OCI-LY7 (cell line): ENCODE measurements at regions not wholly inside any gene's neighbourhood (a gene's known extent, or its start where the extent isn't known, plus 50 kb on each side); places are given as distances from the start of the nearest gene placed in this dataset.

Experiments
- BruUV-seq: library from RNA; stranded (reverse); fragments of 400-500 nt; replicated peaks from 2 replicates; lab custom pipeline; 2021; lab: Mats Ljungman, UMichigan
- CTCF ChIA-PET: fragments of 300-600 bp; sonication (Branson Sonifier 250); formaldehyde crosslinking; loops from one replicate; lab custom pipeline; 2022; ENCODE audit warnings: antibody characterized with exemption; ENCODE audit not compliant: unreplicated experiment; lab: Charles Lee
- POLR2A ChIA-PET: fragments of 300-600 bp; sonication (Branson Sonifier 250); formaldehyde crosslinking; loops from one replicate; lab custom pipeline; 2022; ENCODE audit warnings: antibody characterized with exemption; lab: Charles Lee
- DNase-seq: peaks from one replicate; pipeline ENCODE4 v3.0.0-alpha.2; 2015; ENCODE audit warnings: low spot score
- H2AFZ ChIP-seq: fragments of 200-600 bp; sonication (generic), shearing (Covaris generic); 2 replicates; pipeline ENCODE4 v1.6.1; 2014; ENCODE audit warnings: mild to moderate bottlenecking, antibody characterized with exemption, low read length, moderate library complexity
- H3K27ac ChIP-seq: fragments of 200-600 bp; sonication (generic); 2 replicates; pipeline ENCODE4 v1.5.1; 2014; ENCODE audit warnings: mixed run types, low read depth, mild to moderate bottlenecking, moderate library complexity, low read length, inconsistent platforms; ENCODE audit not compliant: poor library complexity, severe bottlenecking
- H3K36me3 ChIP-seq: fragments of 200-600 bp; sonication (generic); 2 replicates; pipeline ENCODE4 v1.6.1; 2014; ENCODE audit warnings: mild to moderate bottlenecking, antibody characterized with exemption, low read length, moderate library complexity, mixed read lengths; ENCODE audit not compliant: insufficient read depth
- H3K4me1 ChIP-seq: fragments of 200-600 bp; sonication (generic); 2 replicates; pipeline ENCODE4 v1.5.1; 2014; ENCODE audit warnings: mild to moderate bottlenecking, low read length; ENCODE audit not compliant: insufficient read depth, poor library complexity, severe bottlenecking
- H3K4me2 ChIP-seq: fragments of 200-600 bp; sonication (generic); 2 replicates; pipeline ENCODE4 v1.6.1; 2014; ENCODE audit warnings: mild to moderate bottlenecking, low read length
- H3K4me3 ChIP-seq: fragments of 200-600 bp; sonication (generic); 2 replicates; pipeline ENCODE4 v1.5.1; 2014; ENCODE audit warnings: mild to moderate bottlenecking, low read depth, low read length; ENCODE audit not compliant: poor library complexity, severe bottlenecking
- H3K79me2 ChIP-seq: fragments of 200-600 bp; sonication (generic); 2 replicates; pipeline ENCODE4 v1.6.1; 2016; ENCODE audit warnings: low read depth, mild to moderate bottlenecking, low read length, moderate library complexity, mixed read lengths; ENCODE audit not compliant: insufficient read depth
- H3K9me2 ChIP-seq: fragments of 200-600 bp; sonication (generic); 2 replicates; pipeline ENCODE4 v1.6.1; 2016; ENCODE audit warnings: mild to moderate bottlenecking, low read length, mixed read lengths; ENCODE audit not compliant: insufficient read depth
- H3K9me3 ChIP-seq: fragments of 200-600 bp; sonication (generic); 2 replicates; pipeline ENCODE4 v1.6.1; 2014; ENCODE audit warnings: mild to moderate bottlenecking, mixed run types, low read length, mixed read lengths
- H4K20me1 ChIP-seq: fragments of 200-600 bp; sonication (generic); 2 replicates; pipeline ENCODE4 v1.6.1; 2014; ENCODE audit warnings: mild to moderate bottlenecking, antibody characterized with exemption, low read length, moderate library complexity, mixed read lengths; ENCODE audit not compliant: insufficient read depth
- EZH2phosphoT487 ChIP-seq: fragments of 200-600 bp; sonication (generic); IDR thresholded peaks from 2 replicates; pipeline ENCODE4 v1.6.1; 2018; ENCODE audit warnings: low read depth, borderline replicate concordance, mild to moderate bottlenecking, mixed run types, antibody characterized with exemption, low read length, moderate library complexity, mixed read lengths
- intact Hi-C: fragments of 100-400 bp; cut with micrococcal nuclease; formaldehyde crosslinking; loops from one replicate; pipeline ENCODE4 v1.10.0; 2022; ENCODE audit not compliant: unreplicated experiment
- TF ChIP-seq, protein P1 (sequence below): fragments of 200-600 bp; sonication (generic); conservative IDR thresholded peaks from 2 replicates; pipeline ENCODE4 v1.5.1; 2014; ENCODE audit warnings: mild to moderate bottlenecking, antibody characterized with exemption, low read length, moderate library complexity, mixed read lengths

DNA sequence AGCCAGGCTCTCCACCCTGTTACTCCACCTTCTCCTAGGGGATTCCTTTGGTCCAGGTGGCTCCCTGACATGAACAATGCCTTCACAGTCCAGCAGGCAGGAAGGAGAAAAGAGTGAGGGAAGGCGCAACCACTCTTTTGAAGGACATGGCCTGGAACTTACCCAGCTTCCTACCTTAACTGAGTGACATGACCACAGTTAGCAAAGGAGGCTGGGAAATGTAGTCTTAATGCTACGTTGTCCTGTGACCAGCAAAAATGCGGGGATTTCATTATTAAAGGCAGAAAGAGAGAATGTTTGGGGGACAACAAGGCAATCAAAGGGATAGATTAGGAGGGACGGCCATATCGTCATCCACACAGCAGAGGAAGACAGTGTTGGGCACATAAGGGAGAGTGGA, 100.3 kb upstream of the ERCC6L2 start:
- CTCF ChIA-PET: no interaction called here
- no peak overlapping the region for H2AFZ ChIP-seq
- no peak for DNase-seq
- H3K9me2 ChIP-seq: no peaks in the 10 kb centered on the region
- H3K36me3 ChIP-seq: no peaks in the 10 kb centered on the region
- H3K79me2 ChIP-seq: no peaks in the 10 kb centered on the region
- no peaks in the 10 kb centered on the region for H3K9me3 ChIP-seq
- BruUV-seq: no TSS peak
- TF ChIP-seq EZH2phosphoT487: no peak
- TF ChIP-seq, protein P1, sequence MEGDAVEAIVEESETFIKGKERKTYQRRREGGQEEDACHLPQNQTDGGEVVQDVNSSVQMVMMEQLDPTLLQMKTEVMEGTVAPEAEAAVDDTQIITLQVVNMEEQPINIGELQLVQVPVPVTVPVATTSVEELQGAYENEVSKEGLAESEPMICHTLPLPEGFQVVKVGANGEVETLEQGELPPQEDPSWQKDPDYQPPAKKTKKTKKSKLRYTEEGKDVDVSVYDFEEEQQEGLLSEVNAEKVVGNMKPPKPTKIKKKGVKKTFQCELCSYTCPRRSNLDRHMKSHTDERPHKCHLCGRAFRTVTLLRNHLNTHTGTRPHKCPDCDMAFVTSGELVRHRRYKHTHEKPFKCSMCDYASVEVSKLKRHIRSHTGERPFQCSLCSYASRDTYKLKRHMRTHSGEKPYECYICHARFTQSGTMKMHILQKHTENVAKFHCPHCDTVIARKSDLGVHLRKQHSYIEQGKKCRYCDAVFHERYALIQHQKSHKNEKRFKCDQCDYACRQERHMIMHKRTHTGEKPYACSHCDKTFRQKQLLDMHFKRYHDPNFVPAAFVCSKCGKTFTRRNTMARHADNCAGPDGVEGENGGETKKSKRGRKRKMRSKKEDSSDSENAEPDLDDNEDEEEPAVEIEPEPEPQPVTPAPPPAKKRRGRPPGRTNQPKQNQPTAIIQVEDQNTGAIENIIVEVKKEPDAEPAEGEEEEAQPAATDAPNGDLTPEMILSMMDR: no peak
- no peak overlapping the region for H3K27ac ChIP-seq
- no peaks in the 10 kb centered on the region for H4K20me1 ChIP-seq
- H3K4me2 ChIP-seq: no peak overlapping the region
- no peak overlapping the region for H3K4me3 ChIP-seq
- no peaks in the 10 kb centered on the region for H3K4me1 ChIP-seq
- intact Hi-C loops: no loop called here
- POLR2A ChIA-PET: no interaction called here

DNA sequence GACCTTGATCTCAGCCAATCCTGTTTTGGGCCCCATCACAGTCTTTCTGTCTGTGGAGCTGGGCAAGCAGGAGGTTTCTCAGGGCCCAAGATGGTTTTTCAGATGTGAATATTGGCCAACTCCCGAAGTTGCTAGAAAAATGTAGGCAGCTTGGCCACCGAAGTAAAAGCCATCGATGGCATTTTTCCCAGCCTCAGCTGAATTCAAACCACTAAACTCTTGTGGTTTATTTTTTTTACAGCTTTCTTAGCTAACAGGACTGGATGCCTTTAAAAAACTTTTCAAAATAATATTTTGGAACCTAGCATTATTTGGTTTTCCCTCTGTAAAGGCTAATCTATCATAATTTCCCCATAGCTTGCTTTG, 102.5 kb upstream of the ERCC6L2 start:
- H3K36me3 ChIP-seq: no peaks in the 10 kb centered on the region
- TF ChIP-seq, protein P1: no peak
- no peak for TF ChIP-seq EZH2phosphoT487
- no peaks in the 10 kb centered on the region for H3K9me3 ChIP-seq
- no peaks in the 10 kb centered on the region for H3K4me1 ChIP-seq
- CTCF ChIA-PET: interaction anchor here (0.6 kb wide), 1 partner anchor 312 kb away, joined by 3 read pairs; no protein-coding TSS in a partner anchor
- intact Hi-C loops: no loop called here
- no peaks in the 10 kb centered on the region for H3K79me2 ChIP-seq
- H4K20me1 ChIP-seq: no peaks in the 10 kb centered on the region
- POLR2A ChIA-PET: no interaction called here
- no peak overlapping the region for H3K4me3 ChIP-seq
- no peaks in the 10 kb centered on the region for H3K9me2 ChIP-seq
- no peak overlapping the region for H3K27ac ChIP-seq
- no peak overlapping the region for H3K4me2 ChIP-seq
- DNase-seq: no peak
- BruUV-seq: no TSS peak
- H2AFZ ChIP-seq: no peak overlapping the region

DNA sequence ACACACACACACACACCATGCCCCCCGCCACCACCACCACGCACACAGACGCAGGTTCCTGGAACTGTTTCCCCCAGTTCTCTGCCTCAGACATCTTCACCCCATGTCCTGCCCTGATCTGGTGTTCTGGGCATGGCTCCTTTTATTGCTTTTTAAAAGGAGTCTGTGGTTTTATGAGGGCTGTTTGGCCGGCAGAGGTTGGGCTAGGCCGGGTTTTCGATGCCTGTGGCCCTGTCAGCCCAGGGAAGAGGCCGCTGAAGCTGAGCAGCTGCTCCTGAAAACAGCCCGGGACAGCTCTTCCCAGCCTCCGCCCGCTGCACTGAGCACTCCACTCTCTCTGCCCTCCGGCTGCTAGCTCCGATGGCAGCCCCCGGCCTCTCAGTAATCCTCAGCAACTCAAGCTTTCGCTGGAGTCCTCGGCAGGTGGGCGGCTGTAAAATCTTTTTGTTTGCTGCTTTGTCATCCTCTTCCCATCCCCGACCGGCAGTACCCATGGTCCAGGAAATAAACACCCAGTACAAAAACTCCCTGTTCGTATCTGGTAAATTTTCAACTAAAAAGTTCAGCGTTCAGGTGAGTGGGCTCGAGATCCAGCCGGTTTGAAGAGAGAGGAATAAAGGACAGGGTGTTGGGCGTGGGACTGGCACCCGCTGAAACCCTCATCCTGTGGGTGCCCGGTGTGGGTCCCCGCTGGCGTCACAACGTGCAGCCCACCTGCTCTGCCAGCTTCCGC, 103.0 kb upstream of the ERCC6L2 start:
- no peak overlapping the region for H3K4me3 ChIP-seq
- ChIA-PET POLR2A (interaction anchor here (0.7 kb wide), 1 partner anchor 364 kb away, joined by 3 read pairs; no protein-coding TSS in a partner anchor), CTCF (interaction anchor here (0.6 kb wide), 1 partner anchor 313 kb away, joined by 3 read pairs; no protein-coding TSS in a partner anchor)
- intact Hi-C loops: no loop called here
- H3K27ac ChIP-seq: no peak overlapping the region
- H2AFZ ChIP-seq: no peak overlapping the region
- H3K79me2 ChIP-seq: no peaks in the 10 kb centered on the region
- H3K36me3 ChIP-seq: no peaks in the 10 kb centered on the region
- H4K20me1 ChIP-seq: no peaks in the 10 kb centered on the region
- no peaks in the 10 kb centered on the region for H3K4me1 ChIP-seq
- BruUV-seq: no TSS peak
- no peak overlapping the region for H3K4me2 ChIP-seq
- DNase-seq: no peak
- H3K9me2 ChIP-seq: no peaks in the 10 kb centered on the region
- TF ChIP-seq, protein P1: no peak
- no peak for TF ChIP-seq EZH2phosphoT487
- H3K9me3 ChIP-seq: no peaks in the 10 kb centered on the region
